H1 (cell line): ENCODE measurements at regions not wholly inside any gene's neighbourhood (a gene's known extent, or its start where the extent isn't known, plus 50 kb on each side); places are given as distances from the start of the nearest gene placed in this dataset.

Experiments
- CTCF ChIA-PET: fragments of 300-600 bp; sonication (Branson Sonifier 250); formaldehyde crosslinking; loops from one replicate; lab custom pipeline; 2021; ENCODE audit not compliant: partially characterized antibody; lab: Charles Lee
- POLR2A ChIA-PET: fragments of 300-600 bp; sonication (Branson Sonifier 250); formaldehyde crosslinking; loops from one replicate; lab custom pipeline; 2021; ENCODE audit warnings: inconsistent platforms; ENCODE audit not compliant: partially characterized antibody; lab: Charles Lee
- DNase-seq, 2 experiments: peaks; one replicate each; pipeline versions ENCODE4 v3.0.0 to v3.0.0-alpha.2; 2010 to 2022; ENCODE audit warnings: low spot score in 2 of 2, low read depth in 1 of 2, mixed read lengths in 1 of 2
- FAIRE-seq: peaks from 2 replicates; lab custom pipeline; 2011; peaks lifted over from hg19 to GRCh38; lab: Jason Lieb, UNC
- H2AFZ ChIP-seq: 2 replicates; pipeline ENCODE4 v1.8.1; 2012; ENCODE audit warnings: low read length, inconsistent platforms
- H2AK5ac ChIP-seq: 2 replicates; pipeline ENCODE4 v1.6.1; 2013; ENCODE audit warnings: low read depth, low read length
- H2BK120ac ChIP-seq: replicated peaks from 2 replicates; pipeline ENCODE3; 2013; ENCODE audit warnings: low read depth, low read length, inconsistent platforms
- H2BK12ac ChIP-seq: 2 replicates; pipeline ENCODE4 v1.6.1; 2013; ENCODE audit warnings: low read depth, low read length
- H2BK15ac ChIP-seq: 2 replicates; pipeline ENCODE4 v1.6.1; 2013; ENCODE audit warnings: low read length
- H2BK20ac ChIP-seq: 2 replicates; pipeline ENCODE4 v1.6.1; 2013; ENCODE audit warnings: low read length
- H2BK5ac ChIP-seq: 2 replicates; pipeline ENCODE4 v1.6.1; 2013; ENCODE audit warnings: low read depth, low read length
- H3K14ac ChIP-seq: 2 replicates; pipeline ENCODE4 v1.6.1; 2013; ENCODE audit warnings: inconsistent platforms; ENCODE audit not compliant: insufficient read length
- H3K18ac ChIP-seq: 2 replicates; pipeline ENCODE4 v1.6.1; 2013; ENCODE audit warnings: low read length; ENCODE audit errors: extremely low read depth
- H3K23ac ChIP-seq: 2 replicates; pipeline ENCODE4 v1.6.1; 2013; ENCODE audit warnings: inconsistent platforms; ENCODE audit not compliant: insufficient read length
- H3K23me2 ChIP-seq: 2 replicates; pipeline ENCODE4 v1.6.1; 2013; ENCODE audit warnings: low read depth, low read length
- H3K27ac ChIP-seq: 2 replicates; pipeline ENCODE4 v1.6.1; 2011; ENCODE audit warnings: low read depth, low read length, inconsistent platforms
- H3K27me3 ChIP-seq, 4 experiments: replicated peaks in 1 of 4; 1 replicate in 1 of 4; 2 replicates in 3 of 4; pipeline versions ENCODE4 v1.6.1 to v1.8.1; 2011 to 2013; ENCODE audit warnings: low read length in 3 of 4, mild to moderate bottlenecking in 3 of 4, inconsistent platforms in 2 of 4, mixed read lengths in 2 of 4, moderate library complexity in 1 of 4; ENCODE audit not compliant: control insufficient read depth in 3 of 4, insufficient read depth in 3 of 4; ENCODE audit errors: extremely low read depth in 1 of 4
- H3K36me3 ChIP-seq, 4 experiments: 2 replicates each; pipeline versions ENCODE4 v1.6.1 to v1.8.1; 2011 to 2013; ENCODE audit warnings: mild to moderate bottlenecking in 4 of 4, low read length in 3 of 4, moderate library complexity in 2 of 4, control low read depth in 1 of 4, inconsistent platforms in 1 of 4; ENCODE audit not compliant: insufficient read depth in 4 of 4, control insufficient read depth in 2 of 4
- H3K4ac ChIP-seq: replicated peaks from 2 replicates; pipeline ENCODE3; 2013; ENCODE audit warnings: low read length, low read depth, mixed read lengths, inconsistent platforms; ENCODE audit not compliant: insufficient read length
- H3K4me1 ChIP-seq, 4 experiments: replicated peaks in 1 of 4; 1 replicate in 1 of 4; 2 replicates in 3 of 4; pipeline versions ENCODE4 v1.6.1 to v1.8.1; 2011 to 2013; ENCODE audit warnings: low read length in 3 of 4, inconsistent platforms in 2 of 4, mixed read lengths in 1 of 4; ENCODE audit not compliant: insufficient read depth in 4 of 4, control insufficient read depth in 3 of 4
- H3K4me2 ChIP-seq, 2 experiments: 2 replicates each; pipeline versions ENCODE4 v1.6.1 to v1.8.1; 2011 to 2013; ENCODE audit warnings: low read depth in 2 of 2, low read length in 2 of 2, control low read depth in 1 of 2, inconsistent platforms in 1 of 2, mild to moderate bottlenecking in 1 of 2; ENCODE audit not compliant: insufficient read depth in 1 of 2
- H3K4me3 ChIP-seq, 4 experiments: fragments of 200-600, 300-600 bp in 1 of 4; sonication (generic), shearing (Covaris generic), sonication (Bioruptor Twin) in 1 of 4; 2 replicates each; pipeline versions ENCODE4 v1.5.1 to v1.8.1; 2011 to 2016; ENCODE audit warnings: low read length in 4 of 4, low read depth in 3 of 4, control low read depth in 2 of 4, inconsistent platforms in 2 of 4, mild to moderate bottlenecking in 2 of 4, mixed read lengths in 1 of 4, moderate library complexity in 1 of 4; ENCODE audit not compliant: insufficient read depth in 2 of 4; ENCODE audit errors: extremely low read depth in 1 of 4
- H3K56ac ChIP-seq: replicated peaks from 2 replicates; pipeline ENCODE3; 2013; ENCODE audit warnings: low read depth, mild to moderate bottlenecking, mixed read lengths, low read length, inconsistent platforms; ENCODE audit not compliant: insufficient read length
- H3K79me1 ChIP-seq: 2 replicates; pipeline ENCODE4 v1.6.1; 2013; ENCODE audit warnings: low read depth, low read length, control low read depth
- H3K79me2 ChIP-seq, 2 experiments: 2 replicates each; pipeline versions ENCODE4 v1.6.1 to v1.8.1; 2012 to 2013; ENCODE audit warnings: low read length in 2 of 2, mild to moderate bottlenecking in 2 of 2, inconsistent platforms in 1 of 2; ENCODE audit not compliant: insufficient read depth in 2 of 2, control insufficient read depth in 1 of 2
- H3K9ac ChIP-seq, 4 experiments: replicated peaks in 1 of 4; 1 replicate in 1 of 4; 2 replicates in 3 of 4; pipeline versions ENCODE4 v1.6.1 to v1.8.1; 2011 to 2013; ENCODE audit warnings: low read depth in 3 of 4, low read length in 3 of 4, control low read depth in 2 of 4, mild to moderate bottlenecking in 2 of 4, moderate library complexity in 2 of 4, inconsistent platforms in 1 of 4; ENCODE audit errors: extremely low read depth in 1 of 4
- H3K9me3 ChIP-seq, 2 experiments: 2 replicates each; pipeline versions ENCODE4 v1.6.1 to v1.8.1; 2012 to 2013; ENCODE audit warnings: mild to moderate bottlenecking in 2 of 2, moderate library complexity in 2 of 2, control low read depth in 1 of 2, inconsistent platforms in 1 of 2, low read depth in 1 of 2, low read length in 1 of 2, mixed read lengths in 1 of 2; ENCODE audit not compliant: insufficient read depth in 2 of 2
- H4K20me1 ChIP-seq, 2 experiments: replicated peaks in 1 of 2; 2 replicates each; pipeline versions ENCODE3 to v1.8.1; 2011 to 2013; ENCODE audit warnings: inconsistent platforms in 2 of 2, low read length in 2 of 2, mild to moderate bottlenecking in 1 of 2; ENCODE audit not compliant: insufficient read depth in 2 of 2, control insufficient read depth in 1 of 2
- H4K5ac ChIP-seq: 2 replicates; pipeline ENCODE4 v1.6.1; 2013; ENCODE audit warnings: low read length, low read depth, mixed read lengths, inconsistent platforms; ENCODE audit not compliant: insufficient read length
- H4K8ac ChIP-seq: 2 replicates; pipeline ENCODE4 v1.8.0; 2013; ENCODE audit warnings: mild to moderate bottlenecking, moderate library complexity, low read length, inconsistent platforms; ENCODE audit not compliant: insufficient read depth; ENCODE audit errors: extremely low read depth
- H4K91ac ChIP-seq: replicated peaks from 2 replicates; pipeline ENCODE3; 2013; ENCODE audit warnings: low read length, mixed read lengths, inconsistent platforms; ENCODE audit not compliant: insufficient read length
- BRCA1 ChIP-seq: IDR thresholded peaks from 2 replicates; pipeline ENCODE4 v1.6.1; 2012; ENCODE audit warnings: low read depth, low read length, improper control_type of control experiment
- EGR1 ChIP-seq: IDR thresholded peaks from 2 replicates; pipeline ENCODE4 v1.6.1; 2011; ENCODE audit warnings: low read depth, low read length, borderline replicate concordance
- GABPA ChIP-seq: IDR thresholded peaks from 2 replicates; pipeline ENCODE4 v1.6.1; 2011; ENCODE audit warnings: mild to moderate bottlenecking, low read length, moderate library complexity, borderline replicate concordance; ENCODE audit not compliant: insufficient read depth
- KDM4A ChIP-seq: IDR thresholded peaks from one replicate; pipeline ENCODE4 v1.7.1; 2012; ENCODE audit warnings: low read depth, mild to moderate bottlenecking, moderate library complexity, low read length, inconsistent platforms; ENCODE audit not compliant: severe bottlenecking
- MAX ChIP-seq: IDR thresholded peaks from 2 replicates; pipeline ENCODE4 v1.6.1; 2012; ENCODE audit warnings: inconsistent platforms
- NANOG ChIP-seq: IDR thresholded peaks from 2 replicates; pipeline ENCODE4 v1.6.1; 2011; ENCODE audit warnings: low read length, low read depth, mild to moderate bottlenecking, inconsistent platforms; ENCODE audit not compliant: insufficient read depth, poor library complexity, severe bottlenecking
- PHF8 ChIP-seq: fragments of 200-600 bp; sonication (generic); conservative IDR thresholded peaks from 2 replicates; pipeline ENCODE4 v1.7.1; 2012; ENCODE audit warnings: low read depth, mild to moderate bottlenecking, inconsistent platforms, low read length, moderate library complexity
- RAD21 ChIP-seq, 2 experiments: IDR thresholded peaks in 1 of 2; conservative IDR thresholded peaks in 1 of 2; 2 replicates each; pipeline ENCODE4 v1.6.1; 2011; ENCODE audit warnings: low read depth in 2 of 2, low read length in 2 of 2, improper control_type of control experiment in 1 of 2, inconsistent platforms in 1 of 2, mild to moderate bottlenecking in 1 of 2, moderate library complexity in 1 of 2
- RXRA ChIP-seq: IDR thresholded peaks from 2 replicates; pipeline ENCODE4 v1.6.1; 2011; ENCODE audit warnings: low read depth, mild to moderate bottlenecking, low read length, moderate library complexity; ENCODE audit not compliant: insufficient read depth
- SIX5 ChIP-seq: IDR thresholded peaks from 2 replicates; pipeline ENCODE4 v1.6.1; 2011; ENCODE audit warnings: mild to moderate bottlenecking, low read depth, low read length
- SP2 ChIP-seq: IDR thresholded peaks from 2 replicates; pipeline ENCODE4 v1.6.1; 2012; ENCODE audit warnings: mild to moderate bottlenecking, low read length, inconsistent platforms
- SRF ChIP-seq: IDR thresholded peaks from 2 replicates; pipeline ENCODE4 v1.6.1; 2011; ENCODE audit warnings: mild to moderate bottlenecking, low read depth, low read length, moderate library complexity
- TAF1 ChIP-seq: IDR thresholded peaks from 2 replicates; pipeline ENCODE4 v1.6.1; 2011; ENCODE audit warnings: mild to moderate bottlenecking, low read depth, low read length
- TAF7 ChIP-seq: optimal IDR thresholded peaks from 2 replicates; pipeline ENCODE3; 2011; ENCODE audit warnings: low read depth, mild to moderate bottlenecking, inconsistent platforms, low read length, moderate library complexity, borderline replicate concordance
- TBP ChIP-seq: IDR thresholded peaks from 2 replicates; pipeline ENCODE4 v1.6.1; 2011; ENCODE audit warnings: low read depth, low read length, improper control_type of control experiment
- WGBS, 2 experiments: shearing (Covaris generic) in 1 of 2; methylation state at CpG; one replicate each; pipeline versions ENCODE4 v1.1.6 to v1.1.7; 2013 to 2015; ENCODE audit warnings: low lambda C conversion rate in 2 of 2, mixed read lengths in 2 of 2, inconsistent platforms in 1 of 2, low coverage in 1 of 2, missing lambda C conversion rate in 1 of 2; ENCODE audit not compliant: insufficient replicate concordance in 2 of 2, insufficient coverage in 1 of 2, insufficient read length in 1 of 2; ENCODE audit errors: extremely low coverage in 1 of 2, missing lambda C conversion rate in 1 of 2; 5-methylcytosine and 5-hydroxymethylcytosine counted together

- Histone ChIP-seq H3K14ac (no peak overlapping the region), H3K27ac (no peak overlapping the region), H2BK5ac (no peak overlapping the region), H3K56ac (no peak overlapping the region), H3K4me1 (peaks cover 0 to 3% (median 0%) of the 10 kb centered on the region in 4 experiments; a peak in 4 of 7 replicates), H3K27me3 (no peaks in the 10 kb centered on the region), H3K36me3 (no peaks in the 10 kb centered on the region), H4K91ac (no peak overlapping the region), H3K9ac (no peak overlapping the region), H3K23me2 (no peaks in the 10 kb centered on the region), H3K79me1 (no peaks in the 10 kb centered on the region), H4K20me1 (no peaks in the 10 kb centered on the region), H3K18ac (no peak overlapping the region), H3K4ac (no peak overlapping the region), H4K5ac (no peak overlapping the region), H2BK12ac (no peak overlapping the region), H3K4me2 (no peak overlapping the region), H4K8ac (no peak overlapping the region), H2AFZ (no peak overlapping the region), H3K9me3 (no peaks in the 10 kb centered on the region), H2BK15ac (no peak overlapping the region), H3K79me2 (no peaks in the 10 kb centered on the region), H3K23ac (no peak overlapping the region), H2AK5ac (no peak overlapping the region), H2BK20ac (no peak overlapping the region), H2BK120ac (no peak overlapping the region), H3K4me3 (no peak overlapping the region)
- 90% methylated on average over 4 of the region's 4 CpGs; no CpG with 5 or more reads in 1 of the 2 experiments for WGBS, 2 experiments
- POLR2A ChIA-PET, result no interaction called here
- no peak for DNase-seq
- FAIRE-seq, result no peak
- CTCF ChIA-PET, result interaction anchor here (1.0 to 1.7 kb wide), 3 partner anchors 11 to 38 kb away, joined by 3 to 7 read pairs (median 3); no protein-coding TSS in a partner anchor
- TF ChIP-seq TAF1 (no peak), BRCA1 (no peak), TBP (no peak), RXRA (no peak), RAD21 (IDR thresholded peaks at IDR 0.05 in 1 of 2, conservative IDR thresholded peaks at IDR 0.05 in 1 of 2; ENCODE audit: low read depth in 2 of 2, low read length in 2 of 2) (no peak), SRF (no peak), EGR1 (no peak), MAX (no peak), SP2 (no peak), KDM4A (no peak), PHF8 (no peak), GABPA (no peak), NANOG (no peak), TAF7 (no peak), SIX5 (no peak)
These were observed 100.5 kb upstream of the FOXC1 start for GRCh38 chr6:1509241-1509640.
